ENCODE measurements at regions not wholly inside any gene's neighbourhood (a gene's known extent, or its start where the extent isn't known, plus 50 kb on each side); places are given as distances from the start of the nearest gene placed in this dataset.

DNA sequence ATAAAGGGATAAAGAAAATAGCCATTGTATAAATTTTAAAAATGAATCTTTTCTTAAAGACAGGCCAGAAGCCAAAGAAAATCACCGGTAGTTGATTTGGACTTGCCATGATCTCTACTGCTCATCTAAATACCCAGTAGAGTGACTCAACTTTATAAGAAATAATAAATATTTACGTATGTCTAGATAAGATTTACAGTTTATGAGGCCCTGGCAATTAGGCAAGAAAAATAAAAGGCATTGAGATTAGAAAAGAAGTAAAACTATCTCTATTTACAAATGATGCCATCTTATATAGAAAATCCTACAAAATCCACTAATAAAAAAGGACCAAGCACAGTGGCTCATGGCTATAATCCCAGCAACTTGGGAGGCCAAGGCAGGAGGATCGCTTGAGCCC lies 765.5 kb upstream of the HTR2C start:
- TF ChIP-seq, protein P1, sequence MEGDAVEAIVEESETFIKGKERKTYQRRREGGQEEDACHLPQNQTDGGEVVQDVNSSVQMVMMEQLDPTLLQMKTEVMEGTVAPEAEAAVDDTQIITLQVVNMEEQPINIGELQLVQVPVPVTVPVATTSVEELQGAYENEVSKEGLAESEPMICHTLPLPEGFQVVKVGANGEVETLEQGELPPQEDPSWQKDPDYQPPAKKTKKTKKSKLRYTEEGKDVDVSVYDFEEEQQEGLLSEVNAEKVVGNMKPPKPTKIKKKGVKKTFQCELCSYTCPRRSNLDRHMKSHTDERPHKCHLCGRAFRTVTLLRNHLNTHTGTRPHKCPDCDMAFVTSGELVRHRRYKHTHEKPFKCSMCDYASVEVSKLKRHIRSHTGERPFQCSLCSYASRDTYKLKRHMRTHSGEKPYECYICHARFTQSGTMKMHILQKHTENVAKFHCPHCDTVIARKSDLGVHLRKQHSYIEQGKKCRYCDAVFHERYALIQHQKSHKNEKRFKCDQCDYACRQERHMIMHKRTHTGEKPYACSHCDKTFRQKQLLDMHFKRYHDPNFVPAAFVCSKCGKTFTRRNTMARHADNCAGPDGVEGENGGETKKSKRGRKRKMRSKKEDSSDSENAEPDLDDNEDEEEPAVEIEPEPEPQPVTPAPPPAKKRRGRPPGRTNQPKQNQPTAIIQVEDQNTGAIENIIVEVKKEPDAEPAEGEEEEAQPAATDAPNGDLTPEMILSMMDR (IDR thresholded peaks at IDR 0.05; ENCODE audit: unreplicated experiment) = no peak
- H3K4me3 Mint-ChIP-seq (ENCODE audit: low read depth, unreplicated experiment) = no peak overlapping the region
- no peak for DNase-seq
- H3K27ac Mint-ChIP-seq (ENCODE audit: unreplicated experiment) = no peak overlapping the region
- BruUV-seq (replicated peaks) = no TSS peak
- H3K27me3 Mint-ChIP-seq (ENCODE audit: unreplicated experiment) = no peaks in the 10 kb centered on the region
- H3K4me1 Mint-ChIP-seq (ENCODE audit: low read depth, unreplicated experiment) = no peaks in the 10 kb centered on the region
- peaks cover 6% of the 10 kb centered on the region for H3K9me3 Mint-ChIP-seq (ENCODE audit: low read depth, unreplicated experiment)
- CTCF ChIA-PET = no interaction called here
- intact Hi-C loops (cut with micrococcal nuclease; ENCODE audit: unreplicated experiment) = no loop called here
- no peaks in the 10 kb centered on the region for H3K36me3 Mint-ChIP-seq (ENCODE audit: insufficient read depth, unreplicated experiment)

GRCh38 chrX:113804819-113805218 lies 779.1 kb upstream of the HTR2C start:
- no peak for DNase-seq
- no TSS peak for BruUV-seq (replicated peaks)
- CTCF ChIA-PET = no interaction called here
- Mint-ChIP-seq H3K36me3 (ENCODE audit: insufficient read depth, unreplicated experiment) (no peaks in the 10 kb centered on the region), H3K4me1 (ENCODE audit: low read depth, unreplicated experiment) (no peaks in the 10 kb centered on the region), H3K4me3 (ENCODE audit: low read depth, unreplicated experiment) (no peak overlapping the region), H3K27me3 (ENCODE audit: unreplicated experiment) (no peaks in the 10 kb centered on the region), H3K27ac (ENCODE audit: unreplicated experiment) (no peak overlapping the region), H3K9me3 (ENCODE audit: low read depth, unreplicated experiment) (peaks cover 6% of the 10 kb centered on the region)
- intact Hi-C loops (cut with micrococcal nuclease; ENCODE audit: unreplicated experiment) = no loop called here
- TF ChIP-seq, protein P1 (IDR thresholded peaks at IDR 0.05; ENCODE audit: unreplicated experiment) = no peak

DNA sequence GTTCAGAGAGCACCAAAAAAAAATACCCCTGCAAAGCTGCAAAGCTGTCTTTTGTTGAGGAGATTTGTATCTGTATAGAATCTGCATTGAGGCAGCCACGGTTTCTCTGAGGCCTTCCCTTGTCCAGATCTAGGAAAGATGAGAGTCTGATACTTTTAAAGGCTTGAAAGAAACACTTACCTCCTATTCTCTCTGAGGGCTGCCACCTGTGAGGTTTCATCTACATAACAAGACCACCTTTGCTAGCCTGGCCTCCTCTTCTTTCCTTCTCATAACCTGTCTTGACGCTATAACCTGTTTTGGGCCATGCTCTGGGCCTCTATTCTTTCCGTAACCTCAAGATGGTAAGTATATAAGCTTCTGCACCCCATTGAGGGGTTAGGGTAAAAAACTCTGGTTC lies 779.6 kb upstream of the HTR2C start:
- intact Hi-C loops (cut with micrococcal nuclease; ENCODE audit: unreplicated experiment) = no loop called here
- no peaks in the 10 kb centered on the region for H3K27me3 Mint-ChIP-seq (ENCODE audit: unreplicated experiment)
- H3K9me3 Mint-ChIP-seq (ENCODE audit: low read depth, unreplicated experiment) = peaks cover 8% of the 10 kb centered on the region
- no peaks in the 10 kb centered on the region for H3K4me1 Mint-ChIP-seq (ENCODE audit: low read depth, unreplicated experiment)
- no TSS peak for BruUV-seq (replicated peaks)
- H3K36me3 Mint-ChIP-seq (ENCODE audit: insufficient read depth, unreplicated experiment) = no peaks in the 10 kb centered on the region
- no peak overlapping the region for H3K27ac Mint-ChIP-seq (ENCODE audit: unreplicated experiment)
- no peak for DNase-seq
- H3K4me3 Mint-ChIP-seq (ENCODE audit: low read depth, unreplicated experiment) = no peak overlapping the region
- CTCF ChIA-PET = no interaction called here
- TF ChIP-seq, protein P1 (IDR thresholded peaks at IDR 0.05; ENCODE audit: unreplicated experiment) = no peak

GRCh38 chrX:113802837-113803236 lies 781.0 kb upstream of the HTR2C start:
- CTCF ChIA-PET = no interaction called here
- no peak for DNase-seq
- Mint-ChIP-seq H3K36me3 (ENCODE audit: insufficient read depth, unreplicated experiment) (no peaks in the 10 kb centered on the region), H3K9me3 (ENCODE audit: low read depth, unreplicated experiment) (peaks cover 8% of the 10 kb centered on the region), H3K4me3 (ENCODE audit: low read depth, unreplicated experiment) (no peak overlapping the region), H3K27me3 (ENCODE audit: unreplicated experiment) (no peaks in the 10 kb centered on the region), H3K27ac (ENCODE audit: unreplicated experiment) (no peak overlapping the region), H3K4me1 (ENCODE audit: low read depth, unreplicated experiment) (no peaks in the 10 kb centered on the region)
- TF ChIP-seq, protein P1 (IDR thresholded peaks at IDR 0.05; ENCODE audit: unreplicated experiment) = no peak
- BruUV-seq (replicated peaks) = no TSS peak
- intact Hi-C loops (cut with micrococcal nuclease; ENCODE audit: unreplicated experiment) = no loop called here

GRCh38 chrX:113800955-113801354 lies 782.9 kb upstream of the HTR2C start:
- Mint-ChIP-seq H3K27ac (ENCODE audit: unreplicated experiment) (no peak overlapping the region), H3K9me3 (ENCODE audit: low read depth, unreplicated experiment) (peaks cover 7% of the 10 kb centered on the region), H3K4me3 (ENCODE audit: low read depth, unreplicated experiment) (no peak overlapping the region), H3K4me1 (ENCODE audit: low read depth, unreplicated experiment) (no peaks in the 10 kb centered on the region), H3K36me3 (ENCODE audit: insufficient read depth, unreplicated experiment) (no peaks in the 10 kb centered on the region), H3K27me3 (ENCODE audit: unreplicated experiment) (no peaks in the 10 kb centered on the region)
- BruUV-seq (replicated peaks) = no TSS peak
- no peak for DNase-seq
- TF ChIP-seq, protein P1 (IDR thresholded peaks at IDR 0.05; ENCODE audit: unreplicated experiment) = no peak
- intact Hi-C loops (cut with micrococcal nuclease; ENCODE audit: unreplicated experiment) = no loop called here
- CTCF ChIA-PET = no interaction called here

Data from Calu3 (cell line).